Vagina (tissue), 2 donors: ENCODE measurements at regions not wholly inside any gene's neighbourhood (a gene's known extent, or its start where the extent isn't known, plus 50 kb on each side); places are given as distances from the start of the nearest gene placed in this dataset.

Source experiments
- CTCF ChIP-seq, 3 experiments: fragments of 450-650 bp in 2 of 3; fragments of 200-600 bp in 1 of 3; sonication (generic) in 1 of 3; IDR thresholded peaks; one replicate each; pipeline ENCODE4 v1.5.1; 2017 to 2019; ENCODE audit warnings: antibody characterized with exemption in 3 of 3, mild to moderate bottlenecking in 2 of 3, moderate library complexity in 2 of 3
- POLR2A ChIP-seq, 2 donors: fragments of 450-650 bp; IDR thresholded peaks; one replicate each; pipeline ENCODE4 v1.6.1; 2017; ENCODE audit warnings: antibody characterized with exemption in 2 of 2, mild to moderate bottlenecking in 2 of 2, moderate library complexity in 2 of 2

- TF ChIP-seq CTCF (IDR thresholded peaks at IDR 0.05) (no peak), POLR2A (IDR thresholded peaks at IDR 0.05) (no peak)
These were observed 102.5 kb downstream of the RBFOX3 start for GRCh38 chr17:79508291-79508716.
